Erythroblast (primary cell): ENCODE measurements at regions not wholly inside any gene's neighbourhood (a gene's known extent, or its start where the extent isn't known, plus 50 kb on each side); places are given as distances from the start of the nearest gene placed in this dataset.

Source experiments
- GATA1 ChIP-seq: IDR thresholded peaks from 2 replicates; pipeline ENCODE4 v1.6.1; 2011; ENCODE audit warnings: low read depth, mild to moderate bottlenecking, control low read depth, low read length, moderate library complexity
- POLR2A ChIP-seq: IDR thresholded peaks from 2 replicates; pipeline ENCODE4 v1.6.1; 2011; ENCODE audit warnings: mild to moderate bottlenecking, low read length

DNA sequence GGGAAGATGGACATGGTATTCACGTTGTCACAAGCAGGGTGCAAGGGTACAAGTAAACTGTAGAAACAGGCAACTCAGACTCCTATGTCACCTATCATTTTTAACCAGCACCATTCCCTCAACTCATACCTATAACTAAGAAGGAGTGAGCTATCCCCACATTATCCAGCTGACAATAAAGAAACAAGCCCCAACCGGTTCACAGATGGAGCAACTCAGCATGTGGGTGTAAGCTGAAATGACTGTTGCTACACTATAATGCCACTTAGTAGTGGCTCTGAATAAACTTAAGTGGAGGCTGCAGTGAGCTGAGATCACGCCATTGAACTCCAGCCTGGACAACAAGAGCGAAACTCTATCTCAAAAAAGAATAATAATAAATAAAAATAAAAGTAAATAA, 829.5 kb upstream of the MDGA2 start:
- TF ChIP-seq POLR2A (no peak), GATA1 (no peak)
